GM12878 (cell line): ENCODE measurements at regions not wholly inside any gene's neighbourhood (a gene's known extent, or its start where the extent isn't known, plus 50 kb on each side); places are given as distances from the start of the nearest gene placed in this dataset.

Source experiments
- BACH1 ChIP-seq: fragments of 450-650 bp; IDR thresholded peaks from 2 replicates; pipeline ENCODE4 v1.6.1; 2017; ENCODE audit warnings: mild to moderate bottlenecking, borderline replicate concordance
- IRF4 ChIP-seq: IDR thresholded peaks from 2 replicates; pipeline ENCODE4 v1.6.1; 2011; ENCODE audit warnings: low read depth, low read length
- IRF5 ChIP-seq: fragments of 450-650 bp; IDR thresholded peaks from 2 replicates; pipeline ENCODE4 v1.6.1; 2017; ENCODE audit warnings: borderline replicate concordance
- MLLT1 ChIP-seq: fragments of 450-650 bp; IDR thresholded peaks from 2 replicates; pipeline ENCODE4 v1.6.1; 2016; ENCODE audit warnings: mild to moderate bottlenecking
- NR2C2 ChIP-seq: IDR thresholded peaks from 2 replicates; pipeline ENCODE4 v1.6.1; 2011; ENCODE audit warnings: borderline replicate concordance, low read depth; ENCODE audit not compliant: control insufficient read depth, insufficient read length
- RAD21 ChIP-seq: IDR thresholded peaks from 2 replicates; pipeline ENCODE4 v1.6.1; 2011; ENCODE audit warnings: mild to moderate bottlenecking, low read depth, low read length, moderate library complexity; ENCODE audit not compliant: insufficient read depth
- ZNF207 ChIP-seq: fragments of 450-650 bp; IDR thresholded peaks from 2 replicates; pipeline ENCODE4 v1.6.1; 2014; ENCODE audit warnings: antibody characterized with exemption, mild to moderate bottlenecking, borderline replicate concordance
- ZZZ3 ChIP-seq: IDR thresholded peaks from 2 replicates; pipeline ENCODE4 v1.6.1; 2011; ENCODE audit warnings: low read depth; ENCODE audit not compliant: control insufficient read depth, insufficient read length
- TF ChIP-seq, protein P1 (sequence below): fragments of 450-650 bp; IDR thresholded peaks from 2 replicates; pipeline ENCODE4 v1.6.1; 2017; ENCODE audit warnings: mild to moderate bottlenecking
- TF ChIP-seq, protein P2 (sequence below): fragments of 450-650 bp; formaldehyde crosslinking; IDR thresholded peaks from 2 replicates; pipeline ENCODE4 v1.4.0; 2020; ENCODE audit warnings: mild to moderate bottlenecking, moderate library complexity

- TF ChIP-seq MLLT1 (no peak), BACH1 (no peak), NR2C2 (no peak), IRF5 (no peak), RAD21 (no peak), IRF4 (no peak), ZNF207 (no peak), ZZZ3 (no peak)
- TF ChIP-seq, protein P1, sequence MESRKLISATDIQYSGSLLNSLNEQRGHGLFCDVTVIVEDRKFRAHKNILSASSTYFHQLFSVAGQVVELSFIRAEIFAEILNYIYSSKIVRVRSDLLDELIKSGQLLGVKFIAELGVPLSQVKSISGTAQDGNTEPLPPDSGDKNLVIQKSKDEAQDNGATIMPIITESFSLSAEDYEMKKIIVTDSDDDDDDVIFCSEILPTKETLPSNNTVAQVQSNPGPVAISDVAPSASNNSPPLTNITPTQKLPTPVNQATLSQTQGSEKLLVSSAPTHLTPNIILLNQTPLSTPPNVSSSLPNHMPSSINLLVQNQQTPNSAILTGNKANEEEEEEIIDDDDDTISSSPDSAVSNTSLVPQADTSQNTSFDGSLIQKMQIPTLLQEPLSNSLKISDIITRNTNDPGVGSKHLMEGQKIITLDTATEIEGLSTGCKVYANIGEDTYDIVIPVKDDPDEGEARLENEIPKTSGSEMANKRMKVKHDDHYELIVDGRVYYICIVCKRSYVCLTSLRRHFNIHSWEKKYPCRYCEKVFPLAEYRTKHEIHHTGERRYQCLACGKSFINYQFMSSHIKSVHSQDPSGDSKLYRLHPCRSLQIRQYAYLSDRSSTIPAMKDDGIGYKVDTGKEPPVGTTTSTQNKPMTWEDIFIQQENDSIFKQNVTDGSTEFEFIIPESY, result no peak
- TF ChIP-seq, protein P2, sequence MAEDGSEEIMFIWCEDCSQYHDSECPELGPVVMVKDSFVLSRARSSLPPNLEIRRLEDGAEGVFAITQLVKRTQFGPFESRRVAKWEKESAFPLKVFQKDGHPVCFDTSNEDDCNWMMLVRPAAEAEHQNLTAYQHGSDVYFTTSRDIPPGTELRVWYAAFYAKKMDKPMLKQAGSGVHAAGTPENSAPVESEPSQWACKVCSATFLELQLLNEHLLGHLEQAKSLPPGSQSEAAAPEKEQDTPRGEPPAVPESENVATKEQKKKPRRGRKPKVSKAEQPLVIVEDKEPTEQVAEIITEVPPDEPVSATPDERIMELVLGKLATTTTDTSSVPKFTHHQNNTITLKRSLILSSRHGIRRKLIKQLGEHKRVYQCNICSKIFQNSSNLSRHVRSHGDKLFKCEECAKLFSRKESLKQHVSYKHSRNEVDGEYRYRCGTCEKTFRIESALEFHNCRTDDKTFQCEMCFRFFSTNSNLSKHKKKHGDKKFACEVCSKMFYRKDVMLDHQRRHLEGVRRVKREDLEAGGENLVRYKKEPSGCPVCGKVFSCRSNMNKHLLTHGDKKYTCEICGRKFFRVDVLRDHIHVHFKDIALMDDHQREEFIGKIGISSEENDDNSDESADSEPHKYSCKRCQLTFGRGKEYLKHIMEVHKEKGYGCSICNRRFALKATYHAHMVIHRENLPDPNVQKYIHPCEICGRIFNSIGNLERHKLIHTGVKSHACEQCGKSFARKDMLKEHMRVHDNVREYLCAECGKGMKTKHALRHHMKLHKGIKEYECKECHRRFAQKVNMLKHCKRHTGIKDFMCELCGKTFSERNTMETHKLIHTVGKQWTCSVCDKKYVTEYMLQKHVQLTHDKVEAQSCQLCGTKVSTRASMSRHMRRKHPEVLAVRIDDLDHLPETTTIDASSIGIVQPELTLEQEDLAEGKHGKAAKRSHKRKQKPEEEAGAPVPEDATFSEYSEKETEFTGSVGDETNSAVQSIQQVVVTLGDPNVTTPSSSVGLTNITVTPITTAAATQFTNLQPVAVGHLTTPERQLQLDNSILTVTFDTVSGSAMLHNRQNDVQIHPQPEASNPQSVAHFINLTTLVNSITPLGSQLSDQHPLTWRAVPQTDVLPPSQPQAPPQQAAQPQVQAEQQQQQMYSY (CRISPR knock-in tag), result no peak
Measured at GRCh38 chr21:41630917-41631316, 123.0 kb upstream of the TMPRSS2 start (continued).
